Brain microvascular endothelial cell (primary cell): ENCODE measurements at regions not wholly inside any gene's neighbourhood (a gene's known extent, or its start where the extent isn't known, plus 50 kb on each side); places are given as distances from the start of the nearest gene placed in this dataset.

ENCODE experiments used
- DNase-seq: peaks from one replicate; pipeline ENCODE4 v3.0.0-alpha.2; 2020
- H3K27ac ChIP-seq: fragments of 250-450 bp; sonication (Bioruptor Pico); 2 replicates; pipeline ENCODE4 v1.5.1; 2020; ENCODE audit warnings: mild to moderate bottlenecking, moderate library complexity
- H3K27me3 ChIP-seq: fragments of 250-450 bp; sonication (Bioruptor Pico); replicated peaks from 2 replicates; pipeline ENCODE4 v1.5.1; 2020; ENCODE audit warnings: mild to moderate bottlenecking
- H3K36me3 ChIP-seq: fragments of 250-450 bp; sonication (Bioruptor Pico); replicated peaks from 2 replicates; pipeline ENCODE4 v1.5.1; 2020; ENCODE audit warnings: mild to moderate bottlenecking
- H3K4me3 ChIP-seq: 2 replicates; pipeline ENCODE4 v1.5.1; 2011; ENCODE audit warnings: low read depth, mild to moderate bottlenecking, control low read depth, low read length, moderate library complexity
- in situ Hi-C: cut with HindIII; loops from 2 replicates; pipeline ENCODE4 v1.10.0; 2017; ENCODE audit warnings: low sequenced_read_pairs, low pct_ligation_motif_present
- TF ChIP-seq, protein P1 (sequence below): IDR thresholded peaks from 2 replicates; pipeline ENCODE4 v1.5.1; 2011; ENCODE audit warnings: low read depth, mild to moderate bottlenecking, moderate library complexity, low read length, control low read depth, inconsistent platforms; ENCODE audit errors: missing control alignments

DNA sequence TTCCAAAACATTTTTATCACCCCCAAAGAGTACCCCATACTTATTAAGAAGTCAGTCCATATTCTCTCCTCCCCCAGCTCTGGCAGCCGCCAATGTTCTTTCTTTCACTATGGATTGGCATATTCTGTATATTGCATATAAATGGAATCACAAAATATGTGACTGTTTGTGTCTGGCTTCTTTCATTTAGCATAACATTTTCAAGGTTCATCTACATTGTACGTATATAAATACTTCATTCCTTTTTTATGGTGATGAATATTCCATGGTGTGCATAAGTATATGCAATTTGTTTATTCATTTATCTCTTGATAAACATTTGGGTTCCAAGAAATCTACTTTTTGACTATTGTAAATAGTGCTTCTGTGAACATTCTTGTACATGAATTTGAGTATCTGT is 653.1 kb downstream of the XPNPEP1 start:
- Histone ChIP-seq H3K4me3 (no peak overlapping the region), H3K27ac (no peak overlapping the region), H3K36me3 (no peaks in the 10 kb centered on the region), H3K27me3 (no peaks in the 10 kb centered on the region)
- no peak for DNase-seq
- in situ Hi-C loops = no loop called here
- TF ChIP-seq, protein P1, sequence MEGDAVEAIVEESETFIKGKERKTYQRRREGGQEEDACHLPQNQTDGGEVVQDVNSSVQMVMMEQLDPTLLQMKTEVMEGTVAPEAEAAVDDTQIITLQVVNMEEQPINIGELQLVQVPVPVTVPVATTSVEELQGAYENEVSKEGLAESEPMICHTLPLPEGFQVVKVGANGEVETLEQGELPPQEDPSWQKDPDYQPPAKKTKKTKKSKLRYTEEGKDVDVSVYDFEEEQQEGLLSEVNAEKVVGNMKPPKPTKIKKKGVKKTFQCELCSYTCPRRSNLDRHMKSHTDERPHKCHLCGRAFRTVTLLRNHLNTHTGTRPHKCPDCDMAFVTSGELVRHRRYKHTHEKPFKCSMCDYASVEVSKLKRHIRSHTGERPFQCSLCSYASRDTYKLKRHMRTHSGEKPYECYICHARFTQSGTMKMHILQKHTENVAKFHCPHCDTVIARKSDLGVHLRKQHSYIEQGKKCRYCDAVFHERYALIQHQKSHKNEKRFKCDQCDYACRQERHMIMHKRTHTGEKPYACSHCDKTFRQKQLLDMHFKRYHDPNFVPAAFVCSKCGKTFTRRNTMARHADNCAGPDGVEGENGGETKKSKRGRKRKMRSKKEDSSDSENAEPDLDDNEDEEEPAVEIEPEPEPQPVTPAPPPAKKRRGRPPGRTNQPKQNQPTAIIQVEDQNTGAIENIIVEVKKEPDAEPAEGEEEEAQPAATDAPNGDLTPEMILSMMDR = no peak

DNA sequence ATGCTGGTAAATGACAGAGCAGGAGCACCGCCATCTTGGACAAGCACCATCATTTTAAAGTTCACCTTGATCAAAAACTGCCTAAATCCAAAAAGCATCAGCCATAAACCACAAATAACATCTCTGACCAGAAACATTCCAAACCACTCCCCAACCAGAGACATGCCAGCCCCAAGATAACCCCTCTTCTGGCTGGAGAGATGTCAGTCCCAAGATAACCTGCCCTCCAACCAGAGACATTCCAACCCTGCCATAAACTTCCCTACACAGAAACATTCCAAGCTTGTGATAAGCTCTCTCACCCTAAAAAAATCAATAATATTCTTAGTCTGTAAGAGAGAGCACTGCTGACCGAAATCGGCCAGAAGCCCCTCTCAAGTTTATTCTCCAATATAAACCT is 659.3 kb downstream of the XPNPEP1 start:
- Histone ChIP-seq H3K36me3 (no peaks in the 10 kb centered on the region), H3K27me3 (no peaks in the 10 kb centered on the region), H3K4me3 (no peak overlapping the region), H3K27ac (no peak overlapping the region)
- in situ Hi-C loops = no loop called here
- TF ChIP-seq, protein P1 = no peak
- no peak for DNase-seq

DNA sequence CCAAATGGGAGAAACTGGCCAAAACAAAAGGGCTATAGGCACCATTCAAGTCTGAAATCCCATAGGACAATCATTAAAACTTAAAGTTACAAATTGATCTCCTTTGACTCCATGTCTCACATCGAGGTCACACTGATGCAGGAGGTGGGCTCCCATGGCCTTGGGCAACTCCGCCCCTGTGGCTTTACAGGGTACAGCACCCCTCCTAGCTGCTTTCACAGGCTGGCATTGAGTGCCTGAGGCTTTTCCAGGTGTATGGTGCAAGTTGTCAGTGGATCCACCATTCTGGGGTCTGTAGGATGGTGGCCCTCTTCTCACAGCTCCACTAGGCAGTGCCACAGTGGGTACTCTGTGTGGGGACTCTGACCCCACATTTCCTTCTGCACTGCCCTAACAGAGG is 662.1 kb downstream of the XPNPEP1 start:
- Histone ChIP-seq H3K36me3 (no peaks in the 10 kb centered on the region), H3K27me3 (no peaks in the 10 kb centered on the region), H3K27ac (no peak overlapping the region), H3K4me3 (no peak overlapping the region)
- DNase-seq = no peak
- in situ Hi-C loops = no loop called here
- TF ChIP-seq, protein P1 = no peak

DNA sequence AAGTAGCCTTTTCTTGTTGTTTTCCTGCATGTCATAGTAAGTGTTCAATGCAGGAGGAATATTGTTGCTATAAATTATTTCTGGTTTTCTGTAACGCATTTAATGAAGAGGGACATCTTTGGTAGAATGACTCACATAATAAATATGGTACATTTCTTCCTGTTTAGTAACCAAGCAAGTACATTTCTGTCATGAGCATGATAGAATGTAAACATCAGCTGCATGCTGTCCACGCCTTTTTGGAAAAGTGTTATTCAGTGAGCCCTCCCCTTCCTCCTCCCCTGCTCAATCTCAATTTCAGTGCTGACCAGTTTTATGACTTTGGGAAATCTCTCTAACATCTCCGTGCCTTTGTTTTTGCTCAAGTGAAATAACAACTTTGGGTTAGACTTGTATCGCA is 664.0 kb downstream of the XPNPEP1 start:
- TF ChIP-seq, protein P1 = no peak
- H3K36me3 ChIP-seq = no peaks in the 10 kb centered on the region
- H3K27ac ChIP-seq = no peak overlapping the region
- no peak for DNase-seq
- H3K4me3 ChIP-seq = no peak overlapping the region
- H3K27me3 ChIP-seq = no peaks in the 10 kb centered on the region
- in situ Hi-C loops = no loop called here

DNA sequence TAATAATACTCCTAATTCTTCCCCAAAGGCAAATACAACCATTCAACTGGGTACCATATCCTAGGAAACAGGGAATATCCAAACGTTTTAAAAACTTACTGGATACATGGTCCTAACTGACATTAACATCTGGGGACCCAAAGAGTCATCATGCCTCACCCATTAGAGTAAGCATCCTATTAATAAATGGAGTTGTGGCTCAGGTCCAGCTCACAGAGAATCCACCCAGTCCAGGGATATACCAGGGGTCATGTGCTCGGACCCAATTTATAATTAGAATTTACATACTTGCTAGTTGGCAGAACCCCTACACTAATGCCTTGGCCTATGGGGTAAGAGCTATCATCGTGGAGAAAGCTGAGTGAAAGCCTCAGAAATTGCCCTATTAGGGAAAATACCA is 670.0 kb downstream of the XPNPEP1 start:
- Histone ChIP-seq H3K4me3 (no peak overlapping the region), H3K36me3 (no peaks in the 10 kb centered on the region), H3K27me3 (no peaks in the 10 kb centered on the region), H3K27ac (no peak overlapping the region)
- DNase-seq = no peak
- in situ Hi-C loops = no loop called here
- TF ChIP-seq, protein P1 = no peak

DNA sequence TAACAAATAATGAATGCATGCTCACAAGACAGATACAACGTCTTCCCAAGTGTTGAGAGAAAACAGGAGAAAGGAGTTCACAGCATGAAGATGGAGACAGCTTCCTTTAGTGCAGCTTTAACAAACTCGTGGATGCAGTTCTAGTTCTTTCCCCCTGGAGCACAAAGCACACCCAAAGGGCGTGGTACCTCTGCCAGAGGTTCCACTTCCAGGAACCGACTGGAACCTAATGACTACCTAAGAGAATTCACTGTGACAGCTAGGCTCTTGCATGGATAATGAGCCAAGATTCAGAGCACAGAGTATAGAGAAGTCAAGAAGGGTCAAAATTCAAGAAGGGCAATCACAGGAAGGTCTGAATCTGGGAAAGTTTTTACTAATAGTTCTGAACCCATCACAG is 673.2 kb downstream of the XPNPEP1 start:
- DNase-seq = no peak
- TF ChIP-seq, protein P1 = no peak
- Histone ChIP-seq H3K27me3 (no peaks in the 10 kb centered on the region), H3K36me3 (no peaks in the 10 kb centered on the region), H3K27ac (no peak overlapping the region), H3K4me3 (no peak overlapping the region)
- in situ Hi-C loops = no loop called here
